ENCODE measurements at regions not wholly inside any gene's neighbourhood (a gene's known extent, or its start where the extent isn't known, plus 50 kb on each side); places are given as distances from the start of the nearest gene placed in this dataset.

- TF ChIP-seq POLR2AphosphoS5 (IDR thresholded peaks at IDR 0.05; ENCODE audit: low read depth, low read length) (no peak), POLR2A (IDR thresholded peaks at IDR 0.05; ENCODE audit: low read depth, low read length) (no peak), SPI1 (IDR thresholded peaks at IDR 0.05; ENCODE audit: low read depth, low read length) (no peak), TAF1 (IDR thresholded peaks at IDR 0.05; ENCODE audit: low read depth, low read length) (no peak), POU2F2 (IDR thresholded peaks at IDR 0.05; ENCODE audit: low read depth, low read length) (no peak)
These were observed 88.2 kb upstream of the TNIP3 start for GRCh38 chr4:121252224-121252806.

Data from GM12891 (cell line).